ENCODE measurements at regions not wholly inside any gene's neighbourhood (a gene's known extent, or its start where the extent isn't known, plus 50 kb on each side); places are given as distances from the start of the nearest gene placed in this dataset.

GRCh38 chr4:123480706-123481418, 84.3 kb downstream of the SPRY1 start:
- peak overlapping the region; percentile 9 for H3K27ac Mint-ChIP-seq (ENCODE audit: unreplicated experiment)
- no peak overlapping the region for H3K4me3 ChIP-seq (ENCODE audit: insufficient read depth, low read depth, low read length)
- H3K27me3 ChIP-seq (ENCODE audit: insufficient read depth, low read length), result no peaks in the 10 kb centered on the region
- no peaks in the 10 kb centered on the region for H4K20me1 ChIP-seq (ENCODE audit: insufficient read depth, low read length)
- H3K36me3 ChIP-seq (ENCODE audit: insufficient read depth, low read length), result no peaks in the 10 kb centered on the region
- peaks cover 15% of the 10 kb centered on the region for H3K4me1 ChIP-seq (ENCODE audit: insufficient read depth, low read length)
- peak overlapping the region; percentile 17 for H3K27ac ChIP-seq (ENCODE audit: low read depth, low read length)
- TF ChIP-seq EZH2 (IDR thresholded peaks at IDR 0.05; ENCODE audit: insufficient read depth, low read length), result no peak
- no peak for TF ChIP-seq CTCF (IDR thresholded peaks at IDR 0.05; ENCODE audit: insufficient read depth, low read depth, low read length)
- no peak overlapping the region for H3K4me3 Mint-ChIP-seq (ENCODE audit: unreplicated experiment)
- H3K4me1 Mint-ChIP-seq (ENCODE audit: low read depth, unreplicated experiment), result peaks cover 41% of the 10 kb centered on the region
- no peaks in the 10 kb centered on the region for H3K36me3 Mint-ChIP-seq (ENCODE audit: low read depth, unreplicated experiment)
- no peak overlapping the region for H3K9ac ChIP-seq (ENCODE audit: low read length)
- no peaks in the 10 kb centered on the region for H3K79me2 ChIP-seq (ENCODE audit: insufficient read depth, low read length)
- FAIRE-seq (no peak), DNase-seq (ENCODE audit: low read depth) (peak; percentile 94)
- no peaks in the 10 kb centered on the region for H3K27me3 Mint-ChIP-seq (ENCODE audit: low read depth, unreplicated experiment)
- no peaks in the 10 kb centered on the region for H3K9me3 Mint-ChIP-seq (ENCODE audit: unreplicated experiment)
- H2AFZ ChIP-seq (ENCODE audit: low read depth, low read length), result no peak overlapping the region
- no peak overlapping the region for H3K4me2 ChIP-seq (ENCODE audit: low read length)
- no peaks in the 10 kb centered on the region for H3K9me3 ChIP-seq (ENCODE audit: insufficient read depth, low read depth, low read length)

DNA sequence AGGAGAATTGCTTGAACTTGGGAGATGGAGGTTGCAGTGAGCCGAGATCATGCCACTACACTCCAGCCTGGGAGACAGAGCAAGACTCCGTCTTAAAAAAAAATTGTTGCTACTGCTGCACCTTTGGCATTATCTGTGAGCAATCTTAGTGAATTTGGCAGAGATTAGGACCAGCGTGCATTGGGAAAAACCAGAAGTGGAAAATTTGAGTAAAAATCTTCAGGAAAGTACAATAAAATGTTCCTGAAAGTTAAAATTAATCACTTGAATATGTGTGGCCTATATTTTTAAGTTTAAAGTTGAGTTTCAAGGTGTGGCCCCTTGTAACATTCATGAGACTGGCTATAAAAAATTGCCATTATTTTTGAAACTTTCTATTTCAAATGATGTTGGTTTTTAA, 85.1 kb downstream of the SPRY1 start:
- Mint-ChIP-seq H3K36me3 (ENCODE audit: low read depth, unreplicated experiment) (no peaks in the 10 kb centered on the region), H3K27ac (ENCODE audit: unreplicated experiment) (no peak overlapping the region), H3K9me3 (ENCODE audit: unreplicated experiment) (no peaks in the 10 kb centered on the region), H3K4me3 (ENCODE audit: unreplicated experiment) (no peak overlapping the region), H3K27me3 (ENCODE audit: low read depth, unreplicated experiment) (no peaks in the 10 kb centered on the region), H3K4me1 (ENCODE audit: low read depth, unreplicated experiment) (peaks cover 41% of the 10 kb centered on the region)
- no peaks in the 10 kb centered on the region for H3K9me3 ChIP-seq (ENCODE audit: insufficient read depth, low read depth, low read length)
- H2AFZ ChIP-seq (ENCODE audit: low read depth, low read length), result no peak overlapping the region
- FAIRE-seq (no peak), DNase-seq (ENCODE audit: low read depth) (no peak)
- H3K9ac ChIP-seq (ENCODE audit: low read length), result no peak overlapping the region
- peaks cover 15% of the 10 kb centered on the region for H3K4me1 ChIP-seq (ENCODE audit: insufficient read depth, low read length)
- H4K20me1 ChIP-seq (ENCODE audit: insufficient read depth, low read length), result no peaks in the 10 kb centered on the region
- H3K27ac ChIP-seq (ENCODE audit: low read depth, low read length), result no peak overlapping the region
- H3K36me3 ChIP-seq (ENCODE audit: insufficient read depth, low read length), result no peaks in the 10 kb centered on the region
- no peak overlapping the region for H3K4me3 ChIP-seq (ENCODE audit: insufficient read depth, low read depth, low read length)
- H3K79me2 ChIP-seq (ENCODE audit: insufficient read depth, low read length), result no peaks in the 10 kb centered on the region
- TF ChIP-seq EZH2 (IDR thresholded peaks at IDR 0.05; ENCODE audit: insufficient read depth, low read length), result no peak
- no peak for TF ChIP-seq CTCF (IDR thresholded peaks at IDR 0.05; ENCODE audit: insufficient read depth, low read depth, low read length)
- H3K4me2 ChIP-seq (ENCODE audit: low read length), result no peak overlapping the region
- H3K27me3 ChIP-seq (ENCODE audit: insufficient read depth, low read length), result no peaks in the 10 kb centered on the region

GRCh38 chr4:123484291-123484926, 87.8 kb downstream of the SPRY1 start:
- TF ChIP-seq CTCF (IDR thresholded peaks at IDR 0.05; ENCODE audit: insufficient read depth, low read depth, low read length) (no peak), EZH2 (IDR thresholded peaks at IDR 0.05; ENCODE audit: insufficient read depth, low read length) (no peak)
- no peaks in the 10 kb centered on the region for H3K79me2 ChIP-seq (ENCODE audit: insufficient read depth, low read length)
- no peak overlapping the region for H3K27ac Mint-ChIP-seq (ENCODE audit: unreplicated experiment)

More at GRCh38 chr4:123484291-123484926, 87.8 kb downstream of the SPRY1 start:
- DNase-seq (ENCODE audit: low read depth), result no peak
- H3K27me3 ChIP-seq (ENCODE audit: insufficient read depth, low read length), result no peaks in the 10 kb centered on the region
- H3K4me1 ChIP-seq (ENCODE audit: insufficient read depth, low read length), result peaks cover 6% of the 10 kb centered on the region
- FAIRE-seq, result no peak
- no peak overlapping the region for H2AFZ ChIP-seq (ENCODE audit: low read depth, low read length)
- no peak overlapping the region for H3K27ac ChIP-seq (ENCODE audit: low read depth, low read length)
- Mint-ChIP-seq H3K4me1 (ENCODE audit: low read depth, unreplicated experiment) (peaks cover 18% of the 10 kb centered on the region), H3K36me3 (ENCODE audit: low read depth, unreplicated experiment) (no peaks in the 10 kb centered on the region), H3K27me3 (ENCODE audit: low read depth, unreplicated experiment) (no peaks in the 10 kb centered on the region), H3K4me3 (ENCODE audit: unreplicated experiment) (no peak overlapping the region), H3K9me3 (ENCODE audit: unreplicated experiment) (no peaks in the 10 kb centered on the region)
- H4K20me1 ChIP-seq (ENCODE audit: insufficient read depth, low read length), result no peaks in the 10 kb centered on the region
- H3K4me3 ChIP-seq (ENCODE audit: insufficient read depth, low read depth, low read length), result no peak overlapping the region
- no peak overlapping the region for H3K4me2 ChIP-seq (ENCODE audit: low read length)
- H3K9me3 ChIP-seq (ENCODE audit: insufficient read depth, low read depth, low read length), result no peaks in the 10 kb centered on the region
- no peaks in the 10 kb centered on the region for H3K36me3 ChIP-seq (ENCODE audit: insufficient read depth, low read length)
- H3K9ac ChIP-seq (ENCODE audit: low read length), result no peak overlapping the region
